Fibroblast of pulmonary artery (primary cell): ENCODE measurements at regions not wholly inside any gene's neighbourhood (a gene's known extent, or its start where the extent isn't known, plus 50 kb on each side); places are given as distances from the start of the nearest gene placed in this dataset.

ENCODE experiments used
- DNase-seq: peaks from one replicate; pipeline ENCODE4 v3.0.0-alpha.2; 2010; ENCODE audit warnings: low read depth
- H3K4me3 ChIP-seq: replicated peaks from 2 replicates; pipeline ENCODE4 v1.5.1; 2011; ENCODE audit warnings: low read depth, mild to moderate bottlenecking, control low read depth, low read length, moderate library complexity
- TF ChIP-seq, protein P1 (sequence below): IDR thresholded peaks from 2 replicates; pipeline ENCODE4 v1.5.1; 2011; ENCODE audit warnings: mild to moderate bottlenecking, control low read depth, low read length, inconsistent platforms; ENCODE audit errors: missing control alignments

DNA sequence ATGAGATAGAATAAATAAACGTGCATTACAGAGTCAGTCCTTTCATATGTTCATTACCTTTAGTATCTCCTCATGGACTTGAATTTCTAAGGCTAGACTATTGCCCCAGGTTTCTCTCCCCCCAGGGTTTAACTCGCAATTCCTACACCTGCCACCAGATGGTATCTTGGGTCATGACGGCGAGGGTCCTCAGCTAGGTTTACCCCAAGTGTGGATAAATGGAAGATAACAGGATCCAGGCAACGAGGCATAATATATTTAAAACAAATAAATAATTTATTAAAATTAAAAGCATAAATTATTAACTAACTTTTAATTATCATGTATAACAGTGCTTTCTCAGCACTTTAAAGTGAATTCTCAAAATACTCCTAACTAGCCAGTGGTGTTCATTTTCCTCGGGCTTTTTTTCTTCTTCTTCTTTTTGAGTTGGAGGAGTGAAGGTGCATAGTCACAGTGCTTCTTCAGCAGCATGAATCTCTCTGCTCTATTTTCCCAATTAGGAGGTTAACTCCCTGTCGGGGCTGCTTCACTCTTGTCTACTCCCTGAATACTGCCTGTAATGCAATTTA lies 243.5 kb upstream of the CAND1 start:
- TF ChIP-seq, protein P1, sequence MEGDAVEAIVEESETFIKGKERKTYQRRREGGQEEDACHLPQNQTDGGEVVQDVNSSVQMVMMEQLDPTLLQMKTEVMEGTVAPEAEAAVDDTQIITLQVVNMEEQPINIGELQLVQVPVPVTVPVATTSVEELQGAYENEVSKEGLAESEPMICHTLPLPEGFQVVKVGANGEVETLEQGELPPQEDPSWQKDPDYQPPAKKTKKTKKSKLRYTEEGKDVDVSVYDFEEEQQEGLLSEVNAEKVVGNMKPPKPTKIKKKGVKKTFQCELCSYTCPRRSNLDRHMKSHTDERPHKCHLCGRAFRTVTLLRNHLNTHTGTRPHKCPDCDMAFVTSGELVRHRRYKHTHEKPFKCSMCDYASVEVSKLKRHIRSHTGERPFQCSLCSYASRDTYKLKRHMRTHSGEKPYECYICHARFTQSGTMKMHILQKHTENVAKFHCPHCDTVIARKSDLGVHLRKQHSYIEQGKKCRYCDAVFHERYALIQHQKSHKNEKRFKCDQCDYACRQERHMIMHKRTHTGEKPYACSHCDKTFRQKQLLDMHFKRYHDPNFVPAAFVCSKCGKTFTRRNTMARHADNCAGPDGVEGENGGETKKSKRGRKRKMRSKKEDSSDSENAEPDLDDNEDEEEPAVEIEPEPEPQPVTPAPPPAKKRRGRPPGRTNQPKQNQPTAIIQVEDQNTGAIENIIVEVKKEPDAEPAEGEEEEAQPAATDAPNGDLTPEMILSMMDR, result peak; percentile 74
- DNase-seq, result peak; percentile 24
- no peak overlapping the region for H3K4me3 ChIP-seq

DNA sequence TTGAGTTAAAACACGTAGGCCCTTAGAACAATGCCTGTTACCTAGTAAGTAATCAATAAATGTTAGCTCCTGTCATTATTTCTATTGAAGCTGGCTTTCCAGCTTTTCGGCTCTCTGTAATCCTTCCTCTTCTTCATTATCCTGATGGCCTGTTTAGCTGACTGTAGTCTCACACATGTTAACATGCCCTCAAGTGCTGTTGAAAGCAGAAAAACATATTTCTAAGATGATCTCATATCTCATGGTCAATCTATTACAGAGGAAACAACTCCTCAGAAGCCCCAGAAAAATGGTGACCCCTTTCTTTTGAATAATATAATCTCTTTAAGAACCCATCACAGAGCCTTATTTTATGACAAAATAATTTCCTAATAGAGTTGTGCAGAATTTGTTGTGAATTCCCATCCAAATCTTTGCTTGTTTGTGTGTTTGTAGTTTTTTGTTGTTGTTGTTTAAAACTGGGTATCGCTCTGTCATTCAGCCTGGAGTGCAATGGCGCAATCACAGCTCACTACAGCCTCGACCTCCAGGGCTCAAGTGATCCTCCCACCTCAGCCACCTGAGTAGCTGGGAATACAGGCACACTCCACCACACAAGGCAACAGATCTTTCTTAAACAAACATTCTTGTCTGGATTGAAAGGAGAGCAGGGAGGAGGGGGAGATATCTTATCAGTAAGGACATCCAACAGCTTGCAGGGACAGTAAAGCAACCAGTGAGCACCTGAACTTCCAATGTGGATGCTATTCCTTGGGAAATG lies 242.5 kb upstream of the CAND1 start:
- no peak for DNase-seq
- no peak overlapping the region for H3K4me3 ChIP-seq
- TF ChIP-seq, protein P1, result no peak

DNA sequence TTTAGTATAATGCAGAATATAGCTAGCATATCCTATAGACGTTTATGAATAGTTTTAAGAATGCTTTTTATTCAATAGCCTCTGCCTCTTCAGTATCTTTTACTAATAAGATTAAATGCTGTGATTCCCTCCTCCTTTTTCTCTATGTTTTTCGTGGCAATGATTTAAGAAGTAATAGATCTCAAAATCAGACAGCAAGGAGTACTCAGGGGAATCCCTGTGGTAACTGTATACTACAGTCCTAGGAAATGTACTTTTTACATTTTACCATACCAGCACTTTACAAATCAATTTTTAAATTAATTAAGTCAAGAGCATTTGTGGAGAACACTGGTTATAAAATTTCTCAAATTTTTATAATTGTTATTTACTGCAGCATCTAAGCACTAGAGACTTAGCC lies 240.6 kb upstream of the CAND1 start:
- no peak overlapping the region for H3K4me3 ChIP-seq
- TF ChIP-seq, protein P1, result no peak
- no peak for DNase-seq

DNA sequence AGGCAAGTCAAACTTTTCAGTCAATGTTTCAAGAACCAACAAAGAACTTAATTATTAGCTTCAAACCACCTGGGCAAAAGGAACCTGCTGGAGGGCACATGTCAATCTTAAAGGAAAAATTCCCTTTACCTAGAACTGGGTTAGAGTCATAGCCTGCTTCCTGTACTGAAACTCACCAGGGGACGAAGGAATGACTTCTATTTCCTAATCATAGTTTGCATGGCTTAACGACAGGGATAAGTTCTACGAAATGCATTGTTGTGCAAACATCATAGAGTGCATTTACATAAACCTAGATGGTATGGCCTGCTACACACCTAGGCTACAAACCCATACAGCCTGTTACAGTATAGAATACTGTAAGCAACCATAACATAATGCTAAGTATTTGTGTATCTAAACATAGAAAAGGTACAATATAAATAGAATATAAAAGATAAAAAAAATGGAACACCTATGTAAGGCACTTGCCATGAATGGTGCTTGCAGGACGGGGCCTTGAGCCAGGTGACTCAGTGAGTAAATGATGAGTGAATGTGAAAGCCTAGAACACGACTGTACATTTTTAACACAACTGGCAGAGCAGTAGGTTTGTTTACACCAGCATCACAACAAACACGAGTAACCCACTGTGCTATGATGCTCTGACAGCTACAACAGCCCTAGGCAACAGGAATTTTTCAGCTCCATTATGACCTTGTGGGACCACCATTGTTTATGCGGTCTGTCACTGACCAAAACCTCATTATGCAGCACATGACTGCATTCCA lies 234.9 kb upstream of the CAND1 start:
- H3K4me3 ChIP-seq, result no peak overlapping the region
- TF ChIP-seq, protein P1, result no peak
- DNase-seq, result no peak

DNA sequence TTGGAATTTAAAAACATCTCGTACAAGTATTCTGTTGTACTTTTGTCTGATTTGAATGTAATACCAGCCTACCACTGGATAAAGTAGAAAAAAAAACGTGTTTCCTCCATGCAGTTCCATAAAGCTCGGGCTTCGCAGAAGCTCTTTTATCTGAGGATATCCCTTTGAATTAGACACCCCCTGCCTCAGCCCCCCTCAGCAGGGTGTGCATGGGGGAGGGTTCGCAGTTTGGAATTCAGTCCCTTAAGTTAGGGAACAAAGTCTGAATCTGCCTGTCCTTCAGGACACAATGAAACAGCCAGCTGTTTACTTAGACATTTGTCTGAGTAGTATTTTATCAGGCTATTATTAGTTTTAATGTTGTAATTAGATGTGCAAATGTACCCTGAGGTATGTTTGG lies 234.0 kb upstream of the CAND1 start:
- H3K4me3 ChIP-seq, result no peak overlapping the region
- TF ChIP-seq, protein P1, result no peak

DNA sequence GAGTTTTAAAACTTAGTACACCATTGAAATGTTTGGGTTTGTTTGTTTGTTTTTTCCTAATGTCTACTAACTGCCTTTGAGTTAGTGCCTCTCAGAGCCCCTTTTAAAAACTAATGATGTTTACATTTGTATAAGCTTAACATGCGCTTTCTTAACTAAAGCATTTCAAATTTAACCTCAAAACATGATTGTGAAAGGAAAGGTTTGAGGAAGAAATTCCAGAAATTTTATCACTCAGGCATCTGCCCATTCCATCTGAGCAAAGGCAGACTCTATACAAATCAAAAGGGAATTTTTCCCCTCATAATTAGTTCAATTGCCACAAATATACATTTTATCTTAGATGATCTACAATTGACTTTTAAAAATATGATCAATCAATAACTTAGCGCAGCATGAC lies 230.7 kb upstream of the CAND1 start:
- DNase-seq, result no peak
- TF ChIP-seq, protein P1, result no peak

More for the DNA sequence above, 234.0 kb upstream of the CAND1 start:
- DNase-seq, result no peak

More for the DNA sequence above, 230.7 kb upstream of the CAND1 start:
- H3K4me3 ChIP-seq, result no peak overlapping the region
